Tibial artery (tissue), 4 donors: ENCODE measurements at regions not wholly inside any gene's neighbourhood (a gene's known extent, or its start where the extent isn't known, plus 50 kb on each side); places are given as distances from the start of the nearest gene placed in this dataset.

Experiments
- DNase-seq, 2 donors: peaks; one replicate each; pipeline ENCODE4 v3.0.0-alpha.2; 2019
- H3K27ac ChIP-seq, 2 donors: fragments of 200-600 bp; sonication (generic) in 1 of 2; 1 replicate in 1 of 2; 2 replicates in 1 of 2; pipeline ENCODE4 v1.5.1; 2018 to 2019; ENCODE audit warnings: mild to moderate bottlenecking in 1 of 2
- H3K27me3 ChIP-seq, 2 donors: fragments of 200-600 bp; sonication (generic) in 1 of 2; one replicate each; pipeline versions ENCODE4 v1.5.1 to v1.6.0; 2016 to 2019
- H3K36me3 ChIP-seq, 3 donors: fragments of 200-600 bp; sonication (generic) in 2 of 3; one replicate each; pipeline ENCODE4 v1.5.1; 2016 to 2019; ENCODE audit warnings: mild to moderate bottlenecking in 2 of 3
- H3K4me1 ChIP-seq, 4 donors: fragments of 200-600 bp; sonication (generic) in 2 of 4; 1 replicate in 3 of 4; 2 replicates in 1 of 4; pipeline ENCODE4 v1.5.1; 2016 to 2019
- H3K4me3 ChIP-seq, 2 donors: fragments of 200-600 bp; sonication (generic) in 1 of 2; 1 replicate in 1 of 2; 2 replicates in 1 of 2; pipeline ENCODE4 v1.5.1; 2018 to 2019; ENCODE audit warnings: mild to moderate bottlenecking in 2 of 2
- H3K9me3 ChIP-seq, 3 donors: fragments of 200-600 bp; sonication (generic) in 1 of 3; one replicate each; pipeline ENCODE4 v1.5.1; 2016 to 2019
- intact Hi-C: fragments of 100-400 bp; cut with DNase I; formaldehyde crosslinking; loops from one replicate; pipeline ENCODE4 v1.15.0; 2023; ENCODE audit warnings: low total_unique reads
- TF ChIP-seq, protein P1 (sequence below), 2 experiments: fragments of 200-600 bp in 1 of 2; fragments of 450-650 bp in 1 of 2; IDR thresholded peaks; one replicate each; pipeline ENCODE4 v1.5.1; 2017 to 2019; ENCODE audit warnings: antibody characterized with exemption in 2 of 2, mild to moderate bottlenecking in 1 of 2, moderate library complexity in 1 of 2

DNA sequence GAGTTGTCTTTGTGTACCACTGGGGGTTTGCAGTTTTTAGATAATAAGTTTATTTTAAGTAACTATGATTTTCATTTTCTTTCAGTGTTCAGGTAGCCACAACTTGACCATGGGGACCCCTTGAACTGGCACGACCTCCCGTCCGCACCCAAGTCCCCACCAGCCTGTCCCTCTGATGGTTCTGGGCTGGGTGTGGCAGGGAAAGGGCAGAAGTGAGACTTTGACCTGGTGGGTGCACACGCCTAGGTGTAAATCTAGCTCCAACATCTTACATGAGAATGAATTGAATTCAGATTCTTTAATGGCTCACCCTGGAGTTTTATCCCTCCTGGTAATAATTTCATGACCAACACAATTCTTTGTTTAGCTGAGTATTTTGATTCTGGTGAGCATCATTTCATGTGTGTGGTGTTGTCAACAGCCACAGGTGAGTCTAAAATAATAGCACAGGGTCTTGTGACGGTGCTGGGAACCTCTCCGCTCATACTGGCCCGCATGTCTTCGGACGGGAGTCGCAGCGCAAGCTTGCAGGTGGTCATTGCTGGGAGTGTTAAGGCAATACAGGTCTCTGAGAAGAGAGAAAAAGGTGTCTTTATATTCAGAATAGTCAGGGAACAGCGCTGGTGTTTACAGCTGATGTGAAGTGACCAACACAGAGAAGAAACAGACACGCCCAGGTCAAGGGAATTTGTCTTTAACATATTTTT, 50.8 kb upstream of the POFUT2 start:
- Histone ChIP-seq H3K4me1 (peaks cover 0 to 22% (median 4%) of the 10 kb centered on the region in 4 donors), H3K36me3 (no peaks in the 10 kb centered on the region), H3K27me3 (no peaks in the 10 kb centered on the region), H3K4me3 (no peak overlapping the region), H3K9me3 (no peaks in the 10 kb centered on the region), H3K27ac (no peak overlapping the region)
- DNase-seq, result peak in 1 of 2 donors; percentile 55
- TF ChIP-seq, protein P1, sequence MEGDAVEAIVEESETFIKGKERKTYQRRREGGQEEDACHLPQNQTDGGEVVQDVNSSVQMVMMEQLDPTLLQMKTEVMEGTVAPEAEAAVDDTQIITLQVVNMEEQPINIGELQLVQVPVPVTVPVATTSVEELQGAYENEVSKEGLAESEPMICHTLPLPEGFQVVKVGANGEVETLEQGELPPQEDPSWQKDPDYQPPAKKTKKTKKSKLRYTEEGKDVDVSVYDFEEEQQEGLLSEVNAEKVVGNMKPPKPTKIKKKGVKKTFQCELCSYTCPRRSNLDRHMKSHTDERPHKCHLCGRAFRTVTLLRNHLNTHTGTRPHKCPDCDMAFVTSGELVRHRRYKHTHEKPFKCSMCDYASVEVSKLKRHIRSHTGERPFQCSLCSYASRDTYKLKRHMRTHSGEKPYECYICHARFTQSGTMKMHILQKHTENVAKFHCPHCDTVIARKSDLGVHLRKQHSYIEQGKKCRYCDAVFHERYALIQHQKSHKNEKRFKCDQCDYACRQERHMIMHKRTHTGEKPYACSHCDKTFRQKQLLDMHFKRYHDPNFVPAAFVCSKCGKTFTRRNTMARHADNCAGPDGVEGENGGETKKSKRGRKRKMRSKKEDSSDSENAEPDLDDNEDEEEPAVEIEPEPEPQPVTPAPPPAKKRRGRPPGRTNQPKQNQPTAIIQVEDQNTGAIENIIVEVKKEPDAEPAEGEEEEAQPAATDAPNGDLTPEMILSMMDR (IDR thresholded peaks at IDR 0.05), result no peak
- intact Hi-C loops, result no loop called here

DNA sequence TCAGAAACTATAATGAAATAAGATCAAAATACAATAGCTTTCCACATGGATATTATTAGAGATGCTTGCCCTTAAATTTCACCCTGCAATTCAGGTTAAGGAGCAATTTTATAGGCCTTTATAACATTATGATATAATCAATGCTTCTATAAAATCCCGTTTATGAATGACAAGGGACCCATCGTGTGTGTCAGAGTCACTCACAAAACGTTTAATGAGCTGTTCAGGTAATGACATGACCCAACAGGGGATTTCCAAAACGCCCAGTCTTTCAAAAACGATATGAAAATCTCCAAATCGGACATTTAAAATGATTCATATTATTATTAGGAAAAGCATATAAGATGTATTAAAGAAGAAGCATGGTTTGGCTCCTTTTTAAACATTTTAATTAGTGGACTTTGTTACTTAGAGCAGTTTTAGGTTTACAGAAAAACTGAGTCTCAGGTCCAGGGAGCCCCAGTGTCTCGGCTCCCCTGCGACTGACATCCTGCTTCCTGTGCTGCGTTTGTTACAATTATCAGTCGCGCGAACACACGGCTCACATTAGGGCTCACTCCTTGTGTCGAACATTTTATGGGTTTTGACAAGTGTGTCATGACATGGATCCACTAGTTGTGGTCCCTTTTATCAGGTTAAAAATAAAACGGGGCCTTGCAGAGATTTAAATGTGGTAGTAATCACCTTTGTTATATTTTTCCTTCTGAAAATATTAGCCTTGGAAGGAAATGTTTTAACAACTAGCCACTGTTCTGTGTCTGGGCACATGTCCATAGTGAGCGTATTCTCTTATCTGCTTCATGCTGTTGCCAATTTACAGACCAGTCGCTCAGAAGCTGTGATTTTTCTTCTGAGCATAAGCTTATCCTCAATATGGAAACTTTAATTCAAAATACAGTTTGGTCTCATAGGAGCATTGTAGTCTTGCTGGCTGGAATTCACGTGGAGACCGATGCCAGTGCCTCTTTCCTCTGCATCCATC, 52.0 kb upstream of the POFUT2 start:
- no peak overlapping the region for H3K4me3 ChIP-seq
- no peaks in the 10 kb centered on the region for H3K36me3 ChIP-seq
- no peaks in the 10 kb centered on the region for H3K9me3 ChIP-seq
- TF ChIP-seq, protein P1 (IDR thresholded peaks at IDR 0.05), result no peak
- H3K4me1 ChIP-seq, result peaks cover 0 to 18% (median 4%) of the 10 kb centered on the region in 4 donors
- no peak overlapping the region for H3K27ac ChIP-seq
- intact Hi-C loops, result no loop called here
- peak in 1 of 2 donors; percentile 33 for DNase-seq
- no peaks in the 10 kb centered on the region for H3K27me3 ChIP-seq

DNA sequence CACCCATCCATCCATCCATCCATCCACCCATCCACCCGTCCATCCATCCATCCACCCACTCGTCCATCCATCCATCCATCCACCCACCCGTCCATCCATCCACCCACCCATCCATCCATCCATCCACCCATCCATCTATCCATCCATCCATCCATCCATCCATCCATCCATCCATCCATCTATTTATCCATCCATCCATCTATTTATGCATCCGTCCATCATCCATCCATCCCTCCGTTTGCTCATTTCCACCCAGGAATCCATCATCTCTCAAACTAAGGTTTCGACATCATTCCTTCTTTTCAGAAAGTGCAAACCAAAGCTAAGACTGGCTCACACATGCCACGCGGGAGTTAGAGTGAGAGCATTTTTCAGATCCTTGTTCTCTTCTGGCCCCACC, 52.8 kb upstream of the POFUT2 start:
- Histone ChIP-seq H3K27ac (no peak overlapping the region), H3K4me1 (peaks cover 0 to 18% (median 4%) of the 10 kb centered on the region in 4 donors), H3K36me3 (no peaks in the 10 kb centered on the region), H3K27me3 (no peaks in the 10 kb centered on the region), H3K4me3 (no peak overlapping the region), H3K9me3 (no peaks in the 10 kb centered on the region)
- DNase-seq, result no peak
- intact Hi-C loops, result no loop called here
- TF ChIP-seq, protein P1 (IDR thresholded peaks at IDR 0.05), result no peak

DNA sequence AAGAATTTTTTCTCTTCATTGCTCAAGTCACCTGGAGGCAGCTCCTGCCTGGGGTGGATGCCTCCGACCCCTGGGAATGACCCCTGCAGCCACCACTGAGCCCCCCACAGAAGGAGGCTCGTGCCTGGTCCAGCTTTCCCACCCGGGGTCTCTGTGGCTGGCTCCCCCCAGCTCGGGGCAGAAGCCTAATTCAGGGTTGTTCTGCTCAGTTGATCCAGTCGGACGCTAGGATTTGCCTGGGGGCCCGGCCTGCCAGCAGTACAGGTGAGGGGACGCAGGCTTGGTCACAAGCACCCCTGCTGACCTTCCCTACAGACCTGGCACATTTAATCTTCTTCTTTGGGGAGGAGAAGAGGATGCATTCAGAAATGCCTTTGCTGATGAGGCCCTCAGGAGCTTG, 53.6 kb upstream of the POFUT2 start:
- intact Hi-C loops, result no loop called here
- Histone ChIP-seq H3K27me3 (no peaks in the 10 kb centered on the region), H3K4me3 (no peak overlapping the region), H3K27ac (no peak overlapping the region), H3K9me3 (no peaks in the 10 kb centered on the region), H3K4me1 (peaks cover 0 to 12% (median 1%) of the 10 kb centered on the region in 4 donors), H3K36me3 (no peaks in the 10 kb centered on the region)
- no peak for DNase-seq
- TF ChIP-seq, protein P1 (IDR thresholded peaks at IDR 0.05), result no peak

DNA sequence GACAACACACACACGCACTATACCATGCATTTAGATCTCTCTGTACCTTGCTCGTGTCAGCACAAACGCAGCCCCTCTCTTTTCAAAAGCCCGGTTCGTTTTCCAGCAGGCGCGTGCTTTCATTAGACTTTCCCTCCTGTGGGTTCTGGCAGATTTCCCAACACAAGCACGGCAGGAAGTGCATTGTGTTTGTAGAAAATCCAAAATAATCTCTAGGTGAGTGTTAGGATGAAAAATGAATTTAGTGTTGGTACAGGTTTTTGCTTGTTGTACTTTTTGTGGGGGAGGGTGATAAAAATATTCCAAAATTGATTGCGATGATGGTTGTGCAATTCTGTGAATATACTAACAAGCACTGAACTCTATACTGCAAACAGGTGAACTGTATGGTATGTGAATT, 54.1 kb upstream of the POFUT2 start:
- peaks cover 0 to 7% (median 0%) of the 10 kb centered on the region in 4 donors for H3K4me1 ChIP-seq
- no peak overlapping the region for H3K4me3 ChIP-seq
- no peak for DNase-seq
- no peaks in the 10 kb centered on the region for H3K9me3 ChIP-seq
- H3K36me3 ChIP-seq, result no peaks in the 10 kb centered on the region
- H3K27me3 ChIP-seq, result no peaks in the 10 kb centered on the region
- intact Hi-C loops, result no loop called here
- TF ChIP-seq, protein P1 (IDR thresholded peaks at IDR 0.05), result no peak
- H3K27ac ChIP-seq, result no peak overlapping the region
